IMR-90 (cell line): ENCODE measurements at regions not wholly inside any gene's neighbourhood (a gene's known extent, or its start where the extent isn't known, plus 50 kb on each side); places are given as distances from the start of the nearest gene placed in this dataset.

Source experiments
- ATAC-seq: fragments of 200-7000 bp; cut with Tn5 transposase; 2 replicates; pipeline ENCODE4 v1.9.1; 2020; ENCODE audit warnings: low read depth, mild to moderate bottlenecking, moderate library complexity
- BruUV-seq: library from RNA; stranded (reverse); fragments of 400-500 nt; replicated peaks from 2 replicates; lab custom pipeline; 2021; lab: Mats Ljungman, UMichigan
- CTCF ChIA-PET: fragments of 300-600 bp; formaldehyde crosslinking; extraction: SDS; loops from one replicate; lab custom pipeline; 2021; ENCODE audit warnings: antibody characterized with exemption; lab: Yijun Ruan, JAX
- POLR2A ChIA-PET: fragments of 300-600 bp; sonication (Branson Sonifier 250); formaldehyde crosslinking; loops from one replicate; lab custom pipeline; 2022; ENCODE audit warnings: antibody characterized with exemption; ENCODE audit not compliant: unreplicated experiment; lab: Charles Lee
- DNase-seq: peaks from one replicate; pipeline ENCODE4 v3.0.0; 2013
- H2AFZ ChIP-seq: replicated peaks from 2 replicates; pipeline ENCODE3; 2013; ENCODE audit warnings: low read length, mild to moderate bottlenecking; ENCODE audit not compliant: poor library complexity
- H2AK5ac ChIP-seq: 2 replicates; pipeline ENCODE4 v1.6.1; 2013; ENCODE audit warnings: low read depth, low read length, inconsistent platforms
- H2AK9ac ChIP-seq: replicated peaks from 2 replicates; pipeline ENCODE3; 2013; ENCODE audit warnings: mild to moderate bottlenecking, low read depth, low read length, moderate library complexity; ENCODE audit not compliant: poor library complexity
- H2BK120ac ChIP-seq: 2 replicates; pipeline ENCODE4 v1.6.1; 2013; ENCODE audit warnings: low read depth, low read length, inconsistent platforms
- H2BK15ac ChIP-seq: 3 replicates; pipeline ENCODE4 v1.6.1; 2013; ENCODE audit warnings: low read depth, low read length, inconsistent platforms
- H2BK20ac ChIP-seq: 2 replicates; pipeline ENCODE4 v1.6.1; 2013; ENCODE audit warnings: low read depth, mild to moderate bottlenecking, inconsistent platforms, low read length, moderate library complexity
- H2BK5ac ChIP-seq: 2 replicates; pipeline ENCODE4 v1.6.1; 2013; ENCODE audit warnings: mild to moderate bottlenecking, low read depth, low read length, inconsistent platforms; ENCODE audit not compliant: poor library complexity, severe bottlenecking
- H3K14ac ChIP-seq: replicated peaks from 2 replicates; pipeline ENCODE4 v1.6.1; 2013; ENCODE audit warnings: low read depth, low read length, inconsistent platforms
- H3K18ac ChIP-seq: 2 replicates; pipeline ENCODE4 v1.6.1; 2013; ENCODE audit warnings: low read depth, low read length, control low read depth
- H3K23ac ChIP-seq: 2 replicates; pipeline ENCODE4 v1.6.1; 2013; ENCODE audit warnings: low read depth, low read length, inconsistent platforms
- H3K27ac ChIP-seq: 2 replicates; pipeline ENCODE4 v1.5.1; 2013; ENCODE audit warnings: mild to moderate bottlenecking, control low read depth, low read length; ENCODE audit not compliant: insufficient read depth
- H3K27me3 ChIP-seq: 2 replicates; pipeline ENCODE4 v1.6.1; 2013; ENCODE audit warnings: low read length; ENCODE audit not compliant: control insufficient read depth, insufficient read depth
- H3K36me3 ChIP-seq: 2 replicates; pipeline ENCODE4 v1.6.1; 2013; ENCODE audit warnings: low read length, mixed read lengths; ENCODE audit not compliant: control insufficient read depth, insufficient read depth
- H3K4ac ChIP-seq: 2 replicates; pipeline ENCODE4 v1.6.1; 2013; ENCODE audit warnings: low read depth, low read length, inconsistent platforms
- H3K4me1 ChIP-seq: 2 replicates; pipeline ENCODE4 v1.6.1; 2013; ENCODE audit warnings: low read length, mixed read lengths; ENCODE audit not compliant: control insufficient read depth, insufficient read depth
- H3K4me2 ChIP-seq: 2 replicates; pipeline ENCODE4 v1.6.1; 2013; ENCODE audit warnings: low read depth, mild to moderate bottlenecking, control low read depth, low read length, moderate library complexity
- H3K4me3 ChIP-seq: 2 replicates; pipeline ENCODE4 v1.5.1; 2013; ENCODE audit warnings: low read depth, mild to moderate bottlenecking, control low read depth, low read length, moderate library complexity; ENCODE audit not compliant: insufficient read depth
- H3K56ac ChIP-seq: 2 replicates; pipeline ENCODE4 v1.6.1; 2013; ENCODE audit warnings: low read length, inconsistent platforms; ENCODE audit not compliant: insufficient read depth; ENCODE audit errors: extremely low read depth
- H3K79me1 ChIP-seq, 2 experiments: 2 replicates each; pipeline ENCODE4 v1.6.1; 2013; ENCODE audit warnings: low read length in 2 of 2, inconsistent platforms in 1 of 2, low read depth in 1 of 2
- H3K9ac ChIP-seq: 2 replicates; pipeline ENCODE4 v1.6.1; 2013; ENCODE audit warnings: low read depth, low read length, control low read depth
- H3K9me1 ChIP-seq: 2 replicates; pipeline ENCODE4 v1.6.1; 2013; ENCODE audit warnings: low read length, inconsistent platforms; ENCODE audit not compliant: insufficient read depth
- H3K9me3 ChIP-seq: 2 replicates; pipeline ENCODE4 v1.6.1; 2013; ENCODE audit warnings: low read length; ENCODE audit not compliant: control insufficient read depth, insufficient read depth
- H4K20me1 ChIP-seq: 2 replicates; pipeline ENCODE4 v1.6.1; 2013; ENCODE audit warnings: low read length, inconsistent platforms; ENCODE audit not compliant: insufficient read depth
- H4K5ac ChIP-seq: 2 replicates; pipeline ENCODE4 v1.6.1; 2013; ENCODE audit warnings: mild to moderate bottlenecking, low read depth, low read length, control low read depth
- H4K8ac ChIP-seq, 2 experiments: 2 replicates each; pipeline ENCODE4 v1.6.1; 2013; ENCODE audit warnings: low read depth in 2 of 2, low read length in 2 of 2, control low read depth in 1 of 2, inconsistent platforms in 1 of 2
- H4K91ac ChIP-seq: 2 replicates; pipeline ENCODE4 v1.6.1; 2013; ENCODE audit warnings: low read depth, low read length, inconsistent platforms; ENCODE audit not compliant: insufficient read depth
- CHD1 ChIP-seq: IDR thresholded peaks from 2 replicates; pipeline ENCODE4 v1.6.1; 2012; ENCODE audit warnings: low read depth, low read length, improper control_type of control experiment
- ELK1 ChIP-seq: fragments of 150-350 bp; IDR thresholded peaks from 2 replicates; pipeline ENCODE4 v1.6.1; 2016; ENCODE audit warnings: low read depth, mild to moderate bottlenecking, low read length, moderate library complexity, borderline replicate concordance
- MAFK ChIP-seq: IDR thresholded peaks from 2 replicates; pipeline ENCODE4 v1.6.1; 2012; ENCODE audit warnings: low read depth, low read length, improper control_type of control experiment
- MAZ ChIP-seq: IDR thresholded peaks from 2 replicates; pipeline ENCODE4 v1.6.1; 2012; ENCODE audit warnings: low read depth, mild to moderate bottlenecking, low read length, improper control_type of control experiment, moderate library complexity, borderline replicate concordance
- POLR2A ChIP-seq: IDR thresholded peaks from 2 replicates; pipeline ENCODE4 v1.6.1; 2012; ENCODE audit warnings: mild to moderate bottlenecking, low read depth, low read length
- RAD21 ChIP-seq: IDR thresholded peaks from 2 replicates; pipeline ENCODE4 v1.6.1; 2012; ENCODE audit warnings: low read length, improper control_type of control experiment
- RFX5 ChIP-seq: IDR thresholded peaks from 2 replicates; pipeline ENCODE4 v1.8.0; 2012; ENCODE audit warnings: low read depth, mild to moderate bottlenecking, low read length, moderate library complexity
- SMC3 ChIP-seq: fragments of 150-350 bp; IDR thresholded peaks from 2 replicates; pipeline ENCODE4 v1.6.1; 2016; ENCODE audit warnings: low read depth, mild to moderate bottlenecking, antibody characterized with exemption, low read length, moderate library complexity
- WGBS, 2 experiments: methylation state at CpG; one replicate each; pipeline versions ENCODE4 v1.1.5 to v1.1.7; 2013; ENCODE audit warnings: missing lambda C conversion rate in 2 of 2; ENCODE audit not compliant: insufficient read length in 1 of 2; ENCODE audit errors: extremely low coverage in 2 of 2; 5-methylcytosine and 5-hydroxymethylcytosine counted together
- dilution Hi-C: fragments of 300-500 bp; cut with HindIII; formaldehyde crosslinking; loops from one replicate; pipeline ENCODE4 v1.14.3; 2018; ENCODE audit warnings: low sequenced_read_pairs; ENCODE audit not compliant: unreplicated experiment
- in situ Hi-C: fragments of 300-500 bp; cut with MboI; formaldehyde crosslinking; loops from 3 replicates; pipeline ENCODE4 v1.14.3; 2019; ENCODE audit warnings: low sequenced_read_pairs, inconsistent platforms, mixed read lengths
- intact Hi-C: fragments of 100-400 bp; cut with micrococcal nuclease; formaldehyde crosslinking; loops from 2 replicates; pipeline ENCODE4 v1.10.0; 2022

DNA sequence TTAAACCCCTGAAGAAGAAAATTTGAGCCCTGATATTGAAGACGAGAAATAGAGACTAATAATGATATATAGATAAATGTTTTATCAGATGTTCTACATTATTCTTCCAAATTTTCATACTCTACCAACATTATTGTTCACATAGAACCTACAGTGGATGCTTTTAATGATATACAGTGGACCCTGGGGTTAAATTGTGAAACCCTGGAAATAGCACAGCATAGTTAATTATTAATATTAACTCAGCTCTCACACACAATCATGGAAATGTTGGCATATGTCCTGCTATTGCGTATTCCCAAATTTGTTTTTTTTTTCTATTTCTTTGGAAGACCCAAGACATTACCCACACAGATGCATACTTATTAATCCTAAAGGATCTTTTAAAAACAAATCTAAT lies 579.9 kb downstream of the CCDC85A start:
- in situ Hi-C loops (no loop called here), dilution Hi-C loops (no loop called here), intact Hi-C loops (no loop called here)
- ChIA-PET POLR2A (no interaction called here), CTCF (no interaction called here)
- H3K36me3 ChIP-seq: no peaks in the 10 kb centered on the region
- H2AK9ac ChIP-seq: no peak overlapping the region
- no peak overlapping the region for H4K5ac ChIP-seq
- DNase-seq: no peak
- no CpG with 5 or more reads among the region's 2 CpGs for WGBS, 2 experiments
- H2AK5ac ChIP-seq: no peak overlapping the region
- no peaks in the 10 kb centered on the region for H3K4me1 ChIP-seq
- H3K9ac ChIP-seq: no peak overlapping the region
- no peaks in the 10 kb centered on the region for H3K9me1 ChIP-seq
- no peaks in the 10 kb centered on the region for H3K79me1 ChIP-seq
- no peaks in the 10 kb centered on the region for H3K9me3 ChIP-seq
- H3K18ac ChIP-seq: no peak overlapping the region
- H3K27me3 ChIP-seq: no peaks in the 10 kb centered on the region
- no peak overlapping the region for H2AFZ ChIP-seq
- no peak overlapping the region for H2BK20ac ChIP-seq
- no peak overlapping the region for H2BK15ac ChIP-seq
- H4K20me1 ChIP-seq: no peaks in the 10 kb centered on the region
- H4K8ac ChIP-seq: no peak overlapping the region
- H4K91ac ChIP-seq: no peak overlapping the region
- H3K56ac ChIP-seq: no peak overlapping the region
- no TSS peak for BruUV-seq
- H3K14ac ChIP-seq: no peak overlapping the region
- H3K4me3 ChIP-seq: no peak overlapping the region
- H3K4me2 ChIP-seq: no peak overlapping the region
- no peak overlapping the region for H3K4ac ChIP-seq
- TF ChIP-seq RFX5 (no peak), POLR2A (no peak), SMC3 (no peak), MAZ (no peak), ELK1 (no peak), MAFK (no peak), RAD21 (no peak), CHD1 (no peak)
- no peak overlapping the region for H3K27ac ChIP-seq
- H2BK5ac ChIP-seq: no peak overlapping the region
- no peak for ATAC-seq
- H3K23ac ChIP-seq: no peak overlapping the region
- H2BK120ac ChIP-seq: no peak overlapping the region
